Stimulated activated CD8-positive, alpha-beta memory T cell treated with anti-CD3 and anti-CD28 coated beads, Interleukin-12 subunit alpha, Interleukin-12 subunit beta, amount 100 ng/mL, for 24 hours (primary cell): ENCODE measurements at regions not wholly inside any gene's neighbourhood (a gene's known extent, or its start where the extent isn't known, plus 50 kb on each side); places are given as distances from the start of the nearest gene placed in this dataset.

Experiments used
- DNase-seq: peaks from one replicate; pipeline ENCODE4 v3.0.0-alpha.2; 2020; ENCODE audit errors: extremely low read depth

GRCh38 chr10:83580373-83581012 is 558.8 kb upstream of the GHITM start:
- DNase-seq, result no peak

DNA sequence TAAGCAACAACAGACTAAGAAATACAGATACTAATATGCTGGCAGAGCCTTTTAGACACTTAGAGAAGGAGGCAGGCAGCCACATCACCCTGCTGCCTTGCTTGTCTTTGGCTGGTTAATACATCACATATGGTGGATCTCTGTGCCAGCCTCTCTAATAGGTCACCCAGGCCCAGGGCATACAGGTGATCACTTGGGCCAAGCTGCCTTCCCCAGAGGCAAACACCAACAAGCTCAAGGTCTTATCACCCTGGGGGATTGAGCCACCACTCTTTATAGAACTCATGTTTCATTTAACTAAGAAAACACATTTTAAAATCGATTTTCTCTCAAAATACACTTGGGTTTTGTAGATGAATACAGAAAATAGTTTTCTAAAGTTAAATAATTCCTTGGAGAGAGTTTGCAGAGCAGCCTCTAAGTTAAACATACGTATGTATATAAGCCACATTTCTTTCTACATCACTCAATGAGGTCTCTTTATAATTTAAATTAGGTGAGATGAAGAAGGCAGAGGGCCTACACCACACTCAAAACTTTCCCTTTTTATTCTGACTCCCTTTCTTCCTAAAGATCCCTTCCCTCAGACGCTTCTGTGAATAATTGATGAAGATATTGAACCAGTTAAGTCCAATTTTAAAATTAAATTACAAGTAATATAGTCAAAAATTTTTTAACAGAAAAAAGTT is 556.8 kb upstream of the GHITM start:
- no peak for DNase-seq

DNA sequence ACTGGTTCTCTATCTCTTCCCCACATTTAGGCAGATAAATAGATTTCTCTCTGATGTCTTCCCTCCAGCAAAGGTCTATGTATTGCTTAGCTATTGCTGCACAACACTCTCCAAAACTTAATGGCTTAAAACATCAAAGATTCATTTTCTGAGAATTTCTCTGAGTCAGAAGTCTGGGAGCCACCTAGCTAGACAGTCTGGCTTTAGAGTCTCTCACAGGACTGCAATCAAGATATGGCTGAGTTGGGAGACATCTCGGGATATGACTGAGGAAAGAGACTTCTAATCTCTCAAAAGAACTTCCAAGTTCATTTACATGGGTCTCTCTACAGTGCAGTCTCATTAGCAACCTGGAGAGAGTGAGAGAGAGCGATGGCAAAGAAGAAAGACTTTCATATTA is 553.6 kb upstream of the GHITM start:
- DNase-seq, result no peak

DNA sequence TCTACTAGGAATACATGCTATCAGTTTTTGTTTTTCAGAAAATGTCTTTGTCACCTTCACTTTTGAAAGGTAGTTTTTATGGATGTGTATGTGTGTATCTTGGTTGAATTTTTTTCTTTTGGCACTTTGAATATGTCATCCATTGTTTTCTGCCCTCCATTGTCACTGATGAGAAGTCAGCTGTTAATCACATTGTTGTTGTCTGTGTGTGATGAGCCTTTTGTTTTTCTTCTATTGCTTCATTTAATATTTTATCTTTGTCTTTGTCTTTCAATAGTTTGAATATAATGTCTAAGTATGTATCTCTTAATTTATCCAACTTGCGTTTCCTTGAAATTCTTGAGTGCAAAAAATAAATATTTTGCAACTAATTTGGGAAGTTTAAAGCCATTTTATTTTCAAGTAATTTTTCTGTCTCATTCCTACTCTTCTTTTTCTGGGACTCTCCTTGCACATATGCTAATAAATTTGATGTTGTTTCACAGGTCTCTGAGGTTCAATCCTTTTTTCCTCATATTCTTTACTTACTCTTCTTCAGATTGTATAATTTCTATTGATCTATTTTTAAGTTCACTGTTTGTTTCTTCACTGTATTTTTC is 546.9 kb upstream of the GHITM start:
- no peak for DNase-seq

- DNase-seq, result no peak
These were observed 535.6 kb upstream of the GHITM start for GRCh38 chr10:83603708-83604107.

DNA sequence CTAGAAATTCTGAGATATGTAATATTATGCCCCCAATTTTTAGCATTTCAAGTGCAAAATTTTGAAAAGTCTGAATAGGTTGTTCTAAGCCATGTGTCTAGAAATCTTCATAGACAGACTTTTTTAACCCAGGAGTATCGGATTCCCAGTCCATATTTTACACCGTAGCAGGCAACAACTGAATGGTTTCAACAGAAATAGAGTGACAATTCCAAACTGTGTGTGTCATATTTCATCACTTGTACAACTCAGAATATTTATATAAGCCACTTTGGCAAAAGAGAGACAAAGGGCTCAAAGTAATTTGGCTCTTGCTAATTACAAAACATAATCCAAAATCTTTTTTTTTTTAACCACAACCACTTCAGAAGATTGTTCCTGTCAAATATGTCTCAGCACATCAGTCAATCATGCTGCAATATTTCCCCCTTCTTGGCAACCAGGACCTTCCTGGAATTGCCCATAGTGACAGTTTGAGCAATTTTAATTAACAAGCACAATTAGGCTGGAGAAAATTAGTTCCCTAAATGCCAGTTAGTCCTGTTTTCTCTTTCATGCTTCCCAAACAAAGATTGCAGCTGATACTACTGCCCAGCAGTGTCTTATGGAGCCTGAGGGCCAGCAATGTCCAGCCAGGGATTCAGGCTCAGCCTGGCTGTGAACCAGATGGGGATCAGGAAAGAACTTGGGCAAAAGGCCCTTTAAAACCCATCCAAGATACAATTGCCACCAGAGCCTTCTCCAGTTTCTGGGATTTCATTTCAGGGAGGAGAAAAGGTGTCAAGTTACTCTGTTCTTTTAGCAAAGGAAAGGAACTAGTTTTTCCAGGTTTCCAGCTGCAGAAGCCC is 533.3 kb upstream of the GHITM start:
- no peak for DNase-seq

GRCh38 chr10:83607959-83608745 is 531.2 kb upstream of the GHITM start:
- no peak for DNase-seq

GRCh38 chr10:83612050-83612449 is 527.3 kb upstream of the GHITM start:
- DNase-seq, result no peak

DNA sequence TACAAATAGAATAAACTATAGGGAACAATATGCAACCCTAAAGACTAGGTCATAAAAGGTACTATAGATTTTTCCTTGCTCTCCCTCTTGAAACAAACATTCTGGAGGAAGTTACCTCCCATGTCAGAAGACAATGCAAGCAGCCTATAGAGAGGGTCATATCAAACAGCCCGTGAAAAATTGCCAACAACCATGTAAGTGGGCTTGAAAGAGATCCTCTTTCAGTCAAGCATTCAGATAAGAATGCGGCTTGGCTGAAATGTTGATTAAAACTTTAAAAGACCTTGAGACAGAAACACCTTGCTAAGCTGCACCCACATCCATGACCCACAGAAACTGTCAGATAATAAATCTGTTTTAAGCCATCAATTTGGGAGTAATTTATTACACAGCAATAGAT is 526.6 kb upstream of the GHITM start:
- DNase-seq, result no peak

DNA sequence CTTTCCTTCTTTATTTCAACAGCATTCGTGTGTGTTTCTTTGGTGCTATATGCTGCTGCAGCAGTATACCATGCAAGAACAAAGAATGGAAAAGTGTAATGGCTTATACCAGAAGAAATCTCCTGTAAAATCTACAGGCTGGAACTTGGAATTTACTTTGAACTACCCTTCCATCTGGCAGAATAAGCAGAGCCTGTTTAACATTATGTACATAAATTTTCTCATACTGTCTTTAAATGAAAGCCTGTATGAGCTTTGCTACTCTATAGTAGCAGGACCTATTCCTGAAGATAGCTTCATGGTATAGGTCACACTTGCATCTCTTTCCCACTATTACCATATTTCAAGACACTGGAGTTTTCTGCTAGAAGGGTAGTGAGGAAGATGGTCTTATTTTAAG is 522.1 kb upstream of the GHITM start:
- no peak for DNase-seq

- DNase-seq, result no peak
These were observed 521.4 kb upstream of the GHITM start for GRCh38 chr10:83617692-83618545.

- DNase-seq, result no peak
These were observed 513.4 kb upstream of the GHITM start for GRCh38 chr10:83625831-83626360.

- no peak for DNase-seq
These were observed 506.6 kb upstream of the GHITM start for GRCh38 chr10:83632701-83633100.

DNA sequence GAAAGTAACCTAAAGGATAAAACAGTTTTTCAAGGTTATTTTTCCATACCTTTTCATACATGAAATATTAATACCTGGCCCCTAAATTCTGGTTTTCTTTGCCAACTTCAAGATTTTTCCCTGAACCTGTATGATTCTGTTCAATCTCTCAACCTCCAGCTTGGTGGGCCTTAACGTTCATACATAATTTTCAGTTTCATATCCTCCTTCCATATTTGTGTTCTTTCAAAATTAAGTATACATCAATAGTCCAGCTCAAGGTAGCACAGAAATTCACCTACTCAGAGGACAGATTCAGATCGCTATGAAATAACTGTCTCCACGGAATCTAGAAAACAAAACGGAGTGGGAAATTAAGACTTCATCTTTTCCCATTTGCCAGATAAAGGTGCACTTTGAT is 505.8 kb upstream of the GHITM start:
- no peak for DNase-seq

DNA sequence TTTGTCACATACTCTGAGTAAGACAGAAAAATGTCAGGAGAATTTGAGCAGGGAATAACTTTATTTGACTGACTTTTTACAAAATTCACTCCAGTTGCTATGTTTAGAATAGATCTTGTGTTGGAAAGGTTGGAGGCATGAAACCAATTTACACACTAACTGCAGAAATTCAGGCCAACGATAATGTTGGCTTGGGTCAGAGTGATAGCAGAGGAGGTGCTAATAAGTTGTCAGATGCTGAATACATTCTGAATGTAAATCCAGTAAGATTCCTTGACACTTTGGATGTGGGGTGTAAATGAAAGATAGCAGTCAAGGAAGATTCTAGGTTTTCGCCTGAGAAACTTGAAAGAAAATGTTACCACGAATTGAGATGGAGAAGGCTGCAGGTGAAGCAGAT is 502.5 kb upstream of the GHITM start:
- no peak for DNase-seq

DNA sequence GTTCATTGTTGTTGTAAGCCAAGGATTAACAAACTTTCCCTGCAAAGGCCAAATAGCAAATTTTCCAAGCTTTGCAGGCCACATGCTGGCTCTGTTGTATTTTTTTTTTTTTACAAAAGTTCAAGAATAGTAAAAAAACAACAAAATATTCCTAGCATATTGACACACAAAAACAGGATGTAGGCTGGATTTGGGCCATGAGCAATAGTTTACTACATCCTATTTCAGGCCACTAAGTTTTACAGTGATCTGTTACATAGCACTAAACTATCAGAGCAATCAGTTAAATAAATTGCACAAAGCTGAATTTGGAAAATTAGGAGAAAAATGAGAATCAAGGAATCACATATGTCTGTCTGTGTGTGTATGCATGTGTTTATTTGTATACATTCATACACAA is 491.8 kb upstream of the GHITM start:
- no peak for DNase-seq

- DNase-seq, result no peak
These were observed 491.1 kb upstream of the GHITM start for GRCh38 chr10:83648201-83648600.

DNA sequence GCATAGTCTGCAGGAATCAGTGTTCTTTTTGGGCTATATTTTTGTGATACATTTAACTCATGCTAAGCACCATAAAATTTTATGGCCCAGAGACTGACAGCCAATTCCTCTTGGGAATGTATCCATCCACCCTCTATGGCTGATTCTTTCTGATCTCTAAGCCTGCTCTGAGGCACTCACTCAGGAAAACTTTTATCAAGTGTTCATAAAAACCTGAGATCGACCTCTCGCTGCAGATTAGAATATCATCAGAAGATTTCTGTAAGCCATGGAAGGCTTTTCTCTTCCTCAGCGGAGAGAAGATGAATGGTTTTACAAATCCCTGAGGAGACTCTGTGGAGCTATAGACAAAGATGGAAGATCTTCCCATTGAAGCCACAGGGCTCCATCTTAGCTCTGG is 489.8 kb upstream of the GHITM start:
- DNase-seq, result no peak

DNA sequence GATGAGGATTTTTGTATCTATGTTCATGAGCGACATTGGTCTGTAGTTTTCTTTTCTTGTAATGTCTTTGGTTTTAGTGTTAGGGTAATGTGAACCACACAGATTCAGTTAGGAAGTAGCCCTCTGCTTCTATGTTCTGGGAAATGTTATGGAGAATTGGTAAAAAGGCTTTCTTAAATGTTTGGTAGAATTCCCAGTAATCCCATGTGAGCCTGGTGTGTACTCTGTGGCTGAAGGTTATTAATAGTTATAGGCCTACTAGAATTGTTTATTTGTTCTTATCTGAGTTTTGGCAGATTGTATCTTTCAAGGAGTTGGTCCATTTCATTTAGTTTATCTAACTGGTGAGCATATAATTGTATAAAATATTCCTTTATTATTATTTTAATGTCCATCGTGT is 484.6 kb upstream of the GHITM start:
- no peak for DNase-seq

GRCh38 chr10:83656924-83657323 is 482.4 kb upstream of the GHITM start:
- DNase-seq, result no peak

- no peak for DNase-seq
These were observed 481.8 kb upstream of the GHITM start for GRCh38 chr10:83657487-83657886.
